ENCODE measurements at regions not wholly inside any gene's neighbourhood (a gene's known extent, or its start where the extent isn't known, plus 50 kb on each side); places are given as distances from the start of the nearest gene placed in this dataset.

DNA sequence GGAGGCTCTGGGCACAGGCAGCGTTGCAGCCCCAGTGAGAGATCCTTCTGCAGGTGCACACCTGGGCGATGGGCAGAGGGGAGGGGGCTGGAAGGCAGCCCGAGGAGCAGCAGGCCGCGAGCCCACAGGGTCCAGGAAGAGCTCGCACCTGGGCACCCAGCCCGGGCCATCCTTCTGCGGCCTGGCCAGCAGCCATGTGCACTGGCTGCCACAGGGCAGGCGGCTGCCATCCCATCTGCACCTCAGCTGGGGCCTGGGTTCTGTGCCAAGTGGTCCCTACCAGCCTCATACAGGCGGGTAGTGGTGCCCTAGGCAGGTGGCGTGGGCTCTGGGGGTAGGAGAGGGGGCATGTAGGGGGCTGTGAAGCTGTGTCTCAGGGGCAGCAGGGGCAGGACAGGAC, 197.2 kb downstream of the RBFOX3 start:
- H3K27me3 ChIP-seq (ENCODE audit: low read length) = peaks cover 100% of the 10 kb centered on the region
- no TSS peak for BruUV-seq (replicated peaks)
- ATAC-seq (no peak), DNase-seq (no peak)
- no peak overlapping the region for H3K4me2 ChIP-seq (ENCODE audit: low read length)
- H3K36me3 ChIP-seq (ENCODE audit: low read depth, low read length) = no peaks in the 10 kb centered on the region
- H4K20me1 ChIP-seq (ENCODE audit: low read length) = no peaks in the 10 kb centered on the region; the same call in 1 of the 2 replicates
- H3K4me3 ChIP-seq (ENCODE audit: low read length) = no peak overlapping the region
- ChIA-PET POLR2A (ENCODE audit: unreplicated experiment) (no interaction called here), CTCF (no interaction called here)
- H3F3A ChIP-seq (ENCODE audit: low read length, unreplicated experiment) = no peaks in the 10 kb centered on the region
- H3K9ac ChIP-seq (ENCODE audit: low read length) = no peak overlapping the region
- H3K9me3 ChIP-seq (ENCODE audit: low read length) = no peaks in the 10 kb centered on the region
- H3K9me2 ChIP-seq (replicated peaks; ENCODE audit: low read length) = no peaks in the 10 kb centered on the region
- no peaks in the 10 kb centered on the region for H3K79me2 ChIP-seq (ENCODE audit: low read length)
- TF ChIP-seq, protein P1, sequence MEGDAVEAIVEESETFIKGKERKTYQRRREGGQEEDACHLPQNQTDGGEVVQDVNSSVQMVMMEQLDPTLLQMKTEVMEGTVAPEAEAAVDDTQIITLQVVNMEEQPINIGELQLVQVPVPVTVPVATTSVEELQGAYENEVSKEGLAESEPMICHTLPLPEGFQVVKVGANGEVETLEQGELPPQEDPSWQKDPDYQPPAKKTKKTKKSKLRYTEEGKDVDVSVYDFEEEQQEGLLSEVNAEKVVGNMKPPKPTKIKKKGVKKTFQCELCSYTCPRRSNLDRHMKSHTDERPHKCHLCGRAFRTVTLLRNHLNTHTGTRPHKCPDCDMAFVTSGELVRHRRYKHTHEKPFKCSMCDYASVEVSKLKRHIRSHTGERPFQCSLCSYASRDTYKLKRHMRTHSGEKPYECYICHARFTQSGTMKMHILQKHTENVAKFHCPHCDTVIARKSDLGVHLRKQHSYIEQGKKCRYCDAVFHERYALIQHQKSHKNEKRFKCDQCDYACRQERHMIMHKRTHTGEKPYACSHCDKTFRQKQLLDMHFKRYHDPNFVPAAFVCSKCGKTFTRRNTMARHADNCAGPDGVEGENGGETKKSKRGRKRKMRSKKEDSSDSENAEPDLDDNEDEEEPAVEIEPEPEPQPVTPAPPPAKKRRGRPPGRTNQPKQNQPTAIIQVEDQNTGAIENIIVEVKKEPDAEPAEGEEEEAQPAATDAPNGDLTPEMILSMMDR (conservative IDR thresholded peaks at IDR 0.05; ENCODE audit: low read depth, low read length) = no peak
- intact Hi-C loops (cut with micrococcal nuclease) = no loop called here
- no peak overlapping the region for H2AFZ ChIP-seq (ENCODE audit: low read length)
- no peak overlapping the region for H3K27ac ChIP-seq (ENCODE audit: low read length)
- no peaks in the 10 kb centered on the region for H3K4me1 ChIP-seq (ENCODE audit: insufficient read depth, low read length)

- ATAC-seq = no peak
These were observed 197.9 kb downstream of the RBFOX3 start for GRCh38 chr17:79412886-79413390.

GRCh38 chr17:79412110-79412509, 198.7 kb downstream of the RBFOX3 start:
- intact Hi-C loops (cut with micrococcal nuclease) = no loop called here
- POLR2A ChIA-PET (ENCODE audit: unreplicated experiment) = no interaction called here

More at GRCh38 chr17:79412886-79413390, 197.9 kb downstream of the RBFOX3 start:
- H3K9ac ChIP-seq (ENCODE audit: low read length) = no peak overlapping the region
- no peaks in the 10 kb centered on the region for H3K9me2 ChIP-seq (replicated peaks; ENCODE audit: low read length)
- H3K36me3 ChIP-seq (ENCODE audit: low read depth, low read length) = no peaks in the 10 kb centered on the region
- H3K4me2 ChIP-seq (ENCODE audit: low read length) = no peak overlapping the region
- no peaks in the 10 kb centered on the region for H3K79me2 ChIP-seq (ENCODE audit: low read length)
- H3K9me3 ChIP-seq (ENCODE audit: low read length) = no peaks in the 10 kb centered on the region
- no peak overlapping the region for H3K4me3 ChIP-seq (ENCODE audit: low read length)
- BruUV-seq (replicated peaks) = no TSS peak
- no peak for TF ChIP-seq EZH2 (IDR thresholded peaks at IDR 0.05; ENCODE audit: low read length, unreplicated experiment)
- TF ChIP-seq EZH2phosphoT487 (IDR thresholded peaks at IDR 0.05; ENCODE audit: borderline replicate concordance, low read length) = no peak
- TF ChIP-seq, protein P1 (conservative IDR thresholded peaks at IDR 0.05; ENCODE audit: low read depth, low read length) = no peak
- no peak overlapping the region for H2AFZ ChIP-seq (ENCODE audit: low read length)
- H4K20me1 ChIP-seq (ENCODE audit: low read length) = no peaks in the 10 kb centered on the region; the same call in 1 of the 2 replicates
- intact Hi-C loops (cut with micrococcal nuclease) = no loop called here
- no peaks in the 10 kb centered on the region for H3K4me1 ChIP-seq (ENCODE audit: insufficient read depth, low read length)
- H3K27ac ChIP-seq (ENCODE audit: low read length) = no peak overlapping the region
- no peak for DNase-seq
- ChIA-PET CTCF (no interaction called here), POLR2A (ENCODE audit: unreplicated experiment) (no interaction called here)
- H3K27me3 ChIP-seq (ENCODE audit: low read length) = peaks cover 100% of the 10 kb centered on the region
- H3F3A ChIP-seq (ENCODE audit: low read length, unreplicated experiment) = no peaks in the 10 kb centered on the region

More at GRCh38 chr17:79412110-79412509, 198.7 kb downstream of the RBFOX3 start:
- Histone ChIP-seq H3K27ac (ENCODE audit: low read length) (no peak overlapping the region), H3K27me3 (ENCODE audit: low read length) (peaks cover 100% of the 10 kb centered on the region), H3K9me2 (replicated peaks; ENCODE audit: low read length) (no peaks in the 10 kb centered on the region), H4K20me1 (ENCODE audit: low read length) (no peaks in the 10 kb centered on the region; the same call in 1 of the 2 replicates), H3K79me2 (ENCODE audit: low read length) (no peaks in the 10 kb centered on the region), H3K4me1 (ENCODE audit: insufficient read depth, low read length) (no peaks in the 10 kb centered on the region), H3K4me2 (ENCODE audit: low read length) (no peak overlapping the region), H3K4me3 (ENCODE audit: low read length) (no peak overlapping the region), H3F3A (ENCODE audit: low read length, unreplicated experiment) (no peaks in the 10 kb centered on the region), H3K9me3 (ENCODE audit: low read length) (no peaks in the 10 kb centered on the region), H2AFZ (ENCODE audit: low read length) (no peak overlapping the region), H3K36me3 (ENCODE audit: low read depth, low read length) (no peaks in the 10 kb centered on the region), H3K9ac (ENCODE audit: low read length) (no peak overlapping the region)
- TF ChIP-seq EZH2 (IDR thresholded peaks at IDR 0.05; ENCODE audit: low read length, unreplicated experiment) (no peak), EZH2phosphoT487 (IDR thresholded peaks at IDR 0.05; ENCODE audit: borderline replicate concordance, low read length) (no peak)
- TF ChIP-seq, protein P1 (conservative IDR thresholded peaks at IDR 0.05; ENCODE audit: low read depth, low read length) = no peak
- no peak for ATAC-seq
- no TSS peak for BruUV-seq (replicated peaks)
- CTCF ChIA-PET = no interaction called here
- DNase-seq = no peak
